GM12878 (cell line): ENCODE measurements at regions not wholly inside any gene's neighbourhood (a gene's known extent, or its start where the extent isn't known, plus 50 kb on each side); places are given as distances from the start of the nearest gene placed in this dataset.

Source experiments
- ATF7 ChIP-seq: fragments of 450-650 bp; IDR thresholded peaks from 2 replicates; pipeline ENCODE4 v1.6.1; 2016; ENCODE audit warnings: low read depth, mild to moderate bottlenecking
- BRCA1 ChIP-seq: IDR thresholded peaks from 2 replicates; pipeline ENCODE4 v1.6.1; 2011; ENCODE audit warnings: low read depth, low read length, improper control_type of control experiment
- CEBPB ChIP-seq, 2 experiments: fragments of 150-350 bp in 1 of 2; IDR thresholded peaks; 2 replicates each; pipeline ENCODE4 v1.6.1; 2012 to 2014; ENCODE audit warnings: low read depth in 2 of 2, low read length in 2 of 2, borderline replicate concordance in 1 of 2, inconsistent platforms in 1 of 2
- CTCF ChIP-seq, 3 experiments: IDR thresholded peaks in 2 of 3; conservative IDR thresholded peaks in 1 of 3; 2 replicates each; pipeline ENCODE4 v1.5.1; 2011; ENCODE audit warnings: low read depth in 3 of 3, low read length in 3 of 3, mild to moderate bottlenecking in 3 of 3, control low read depth in 2 of 3, moderate library complexity in 2 of 3, inconsistent platforms in 1 of 3, mixed read lengths in 1 of 3; ENCODE audit not compliant: control insufficient read depth in 2 of 3, insufficient read depth in 1 of 3; ENCODE audit errors: extremely low read depth in 1 of 3
- CUX1 ChIP-seq: IDR thresholded peaks from 2 replicates; pipeline ENCODE4 v1.6.1; 2012; ENCODE audit warnings: improper control_type of control experiment, low read depth, low read length; ENCODE audit not compliant: insufficient replicate concordance
- EZH2 ChIP-seq: IDR thresholded peaks from 2 replicates; pipeline ENCODE4 v1.6.1; 2012; ENCODE audit warnings: low read depth, mild to moderate bottlenecking, control low read depth, inconsistent platforms, low read length, borderline replicate concordance; ENCODE audit not compliant: control insufficient read depth
- PBX3 ChIP-seq: IDR thresholded peaks from 2 replicates; pipeline ENCODE4 v1.6.1; 2011; ENCODE audit warnings: mild to moderate bottlenecking, low read depth, low read length, moderate library complexity; ENCODE audit not compliant: insufficient replicate concordance
- POLR2AphosphoS2 ChIP-seq: IDR thresholded peaks from 2 replicates; pipeline ENCODE4 v1.6.1; 2011; ENCODE audit warnings: low read depth, mild to moderate bottlenecking, low read length, improper control_type of control experiment, moderate library complexity
- RCOR1 ChIP-seq: conservative IDR thresholded peaks from 2 replicates; pipeline ENCODE4 v1.6.1; 2012; ENCODE audit warnings: low read depth, low read length, improper control_type of control experiment
- REST ChIP-seq: IDR thresholded peaks from 2 replicates; pipeline ENCODE4 v1.6.1; 2012; ENCODE audit warnings: mild to moderate bottlenecking, low read depth, low read length
- SREBF2 ChIP-seq: IDR thresholded peaks from 2 replicates; pipeline ENCODE4 v1.6.1; 2012; ENCODE audit warnings: mild to moderate bottlenecking, low read length
- STAT1 ChIP-seq: fragments of 450-650 bp; conservative IDR thresholded peaks from 2 replicates; pipeline ENCODE4 v1.6.1; 2014; ENCODE audit warnings: antibody characterized with exemption, mild to moderate bottlenecking
- TBL1XR1 ChIP-seq: IDR thresholded peaks from 2 replicates; pipeline ENCODE4 v1.6.1; 2012; ENCODE audit warnings: low read depth, low read length, improper control_type of control experiment
- ZNF592 ChIP-seq: fragments of 450-650 bp; IDR thresholded peaks from 2 replicates; pipeline ENCODE4 v1.6.1; 2017; ENCODE audit warnings: mild to moderate bottlenecking, moderate library complexity

- TF ChIP-seq PBX3 (no peak), EZH2 (no peak), CEBPB (IDR thresholded peaks at IDR 0.05; ENCODE audit: borderline replicate concordance in 1 of 2, low read depth in 2 of 2, low read length in 2 of 2) (no peak), ZNF592 (no peak), BRCA1 (no peak), TBL1XR1 (no peak), RCOR1 (no peak), ATF7 (no peak), POLR2AphosphoS2 (no peak), SREBF2 (no peak), REST (no peak), STAT1 (no peak), CUX1 (no peak), CTCF (IDR thresholded peaks at IDR 0.05 in 2 of 3, conservative IDR thresholded peaks at IDR 0.05 in 1 of 3; ENCODE audit: control insufficient read depth in 2 of 3, extremely low read depth in 1 of 3, insufficient read depth in 1 of 3, low read depth in 3 of 3, low read length in 3 of 3) (no peak)
Measured at GRCh38 chr13:50518131-50518530, 325.4 kb downstream of the DLEU7 start.
